HG03025 (cell line): ENCODE measurements at regions not wholly inside any gene's neighbourhood (a gene's known extent, or its start where the extent isn't known, plus 50 kb on each side); places are given as distances from the start of the nearest gene placed in this dataset.

Experiments
- ATAC-seq: cut with Tn5 transposase; IDR thresholded peaks from one replicate; pipeline ENCODE4 v1.9.1; 2021; ENCODE audit warnings: mild to moderate bottlenecking, moderate library complexity; ENCODE audit not compliant: unreplicated experiment, low FRiP score

- no peak for ATAC-seq
These were observed 434.3 kb upstream of the TNP1 start for GRCh38 chr2:217294211-217294610.

GRCh38 chr2:217293607-217294006 lies 433.7 kb upstream of the TNP1 start:
- no peak for ATAC-seq

GRCh38 chr2:217293046-217293445 lies 433.2 kb upstream of the TNP1 start:
- no peak for ATAC-seq

- no peak for ATAC-seq
These were observed 431.4 kb upstream of the TNP1 start for GRCh38 chr2:217291259-217291658.

- ATAC-seq = no peak
These were observed 430.6 kb upstream of the TNP1 start for GRCh38 chr2:217290467-217290866.

DNA sequence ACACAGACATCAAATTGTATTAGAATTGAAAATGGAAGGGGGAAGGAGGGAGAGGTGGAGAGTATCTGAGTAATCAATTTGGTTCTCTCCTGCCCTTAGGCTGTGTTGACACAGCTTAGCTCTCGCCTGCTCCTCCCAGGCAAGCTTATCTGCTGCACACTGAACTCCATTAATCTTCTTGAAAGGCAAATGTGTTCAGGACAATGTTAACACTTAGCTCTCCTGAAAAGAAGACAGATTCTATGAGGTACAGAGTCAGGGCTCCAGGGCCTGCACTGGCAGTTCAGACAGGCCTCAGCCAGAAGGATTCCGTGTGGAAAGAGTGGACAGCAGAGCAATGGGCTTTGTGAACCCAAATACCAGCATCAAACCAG lies 430.0 kb upstream of the TNP1 start:
- ATAC-seq = no peak

GRCh38 chr2:217289177-217289906 lies 429.5 kb upstream of the TNP1 start:
- no peak for ATAC-seq

DNA sequence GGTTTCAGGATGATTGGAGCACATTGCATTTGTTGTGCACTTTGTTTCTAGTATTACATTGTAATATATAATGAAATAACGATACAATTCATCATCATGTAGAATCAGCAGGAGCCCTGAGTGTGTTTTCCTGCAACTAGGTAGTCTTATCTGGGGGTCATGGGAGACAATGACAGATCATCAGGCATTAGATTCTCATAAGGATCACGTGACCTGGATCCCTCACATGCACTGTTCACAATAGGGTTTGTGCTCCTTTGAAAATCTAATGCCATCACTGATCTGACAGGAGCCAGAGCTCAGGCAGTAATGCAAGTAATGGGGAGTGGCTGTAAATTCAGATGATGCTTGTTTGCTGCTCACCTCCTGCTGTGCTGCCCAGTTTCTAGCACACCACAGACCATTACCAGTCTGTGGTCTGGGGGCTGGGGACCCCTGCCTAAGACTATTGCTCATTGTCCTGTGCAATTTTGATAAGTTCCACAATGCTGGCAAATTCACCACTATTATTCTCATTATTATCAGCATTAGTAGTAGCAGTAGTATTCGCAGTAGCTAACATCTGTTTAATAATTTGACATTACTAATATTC lies 428.7 kb upstream of the TNP1 start:
- no peak for ATAC-seq

DNA sequence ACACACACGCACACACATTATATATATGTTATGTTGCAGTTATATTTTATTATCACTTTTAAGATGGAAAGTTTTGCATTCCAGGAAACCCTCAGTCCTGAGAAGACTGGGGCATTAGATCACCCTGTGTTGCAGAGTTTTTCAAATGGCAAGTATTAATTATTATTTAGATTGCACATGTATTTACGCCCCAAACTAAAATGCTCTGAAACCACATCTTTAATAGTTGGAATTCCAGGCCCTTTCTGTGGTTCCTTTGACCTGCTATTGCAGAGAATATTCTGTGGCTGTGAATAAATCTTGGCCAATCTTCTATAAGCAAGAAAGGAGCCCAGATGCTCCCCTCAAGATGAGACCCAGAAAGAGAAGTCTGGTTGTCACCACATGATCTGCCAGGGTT lies 427.0 kb upstream of the TNP1 start:
- ATAC-seq = no peak

DNA sequence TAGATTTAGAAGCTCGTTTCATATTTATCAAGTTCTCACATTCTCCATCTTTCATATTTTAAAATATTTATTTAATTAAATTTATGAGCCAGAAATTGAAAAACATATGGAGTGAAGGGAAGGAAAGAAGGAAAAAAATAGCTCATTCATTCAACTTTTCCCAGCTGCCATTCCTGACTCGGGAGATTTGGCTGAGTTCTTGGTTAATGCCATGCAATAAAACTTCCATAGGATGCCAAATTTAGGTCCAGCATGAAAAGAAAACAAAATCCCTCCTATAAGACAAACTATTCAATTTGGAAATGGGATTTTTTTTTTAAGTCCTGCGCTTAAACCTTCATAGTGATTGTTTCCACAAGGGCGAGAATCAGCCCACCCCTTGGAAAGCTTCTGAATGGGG lies 426.1 kb upstream of the TNP1 start:
- ATAC-seq = no peak

DNA sequence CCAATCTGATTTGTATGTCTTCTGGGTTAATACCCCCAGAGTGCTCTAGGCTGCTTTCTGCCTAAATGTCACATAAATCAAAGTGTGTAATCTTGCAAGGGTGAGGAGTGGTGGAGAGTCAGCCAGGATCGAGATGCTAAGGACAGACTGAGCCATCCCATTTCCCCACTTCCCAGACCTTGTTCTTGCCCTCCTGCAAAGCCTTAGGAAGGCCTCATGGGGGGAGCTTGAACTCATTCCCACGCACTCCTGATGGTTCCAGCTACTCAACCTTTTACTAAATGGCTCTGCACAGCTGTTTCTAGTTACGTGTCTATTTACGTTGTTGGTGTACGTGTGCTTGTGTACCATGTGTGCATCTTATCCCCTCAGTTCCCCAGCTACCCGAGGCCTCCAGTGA lies 423.6 kb upstream of the TNP1 start:
- no peak for ATAC-seq

DNA sequence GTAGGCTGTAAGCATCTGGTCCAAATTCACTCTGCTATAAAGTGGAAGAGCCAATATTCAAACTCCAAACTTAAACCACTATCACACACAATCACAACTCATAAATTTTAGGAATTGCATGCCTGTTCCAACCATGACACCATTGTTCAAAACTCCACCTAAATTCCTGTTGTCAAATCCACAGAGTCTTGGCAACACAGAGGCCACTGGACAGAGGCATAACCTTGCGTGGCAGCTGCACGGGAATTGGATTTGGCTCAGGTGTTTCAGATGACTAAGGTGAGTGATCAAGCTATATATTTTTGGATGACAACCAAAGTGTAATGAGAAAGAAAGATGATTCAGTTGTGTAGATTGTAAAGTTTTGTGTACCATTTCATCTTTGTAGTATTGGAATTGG lies 422.7 kb upstream of the TNP1 start:
- ATAC-seq = no peak

DNA sequence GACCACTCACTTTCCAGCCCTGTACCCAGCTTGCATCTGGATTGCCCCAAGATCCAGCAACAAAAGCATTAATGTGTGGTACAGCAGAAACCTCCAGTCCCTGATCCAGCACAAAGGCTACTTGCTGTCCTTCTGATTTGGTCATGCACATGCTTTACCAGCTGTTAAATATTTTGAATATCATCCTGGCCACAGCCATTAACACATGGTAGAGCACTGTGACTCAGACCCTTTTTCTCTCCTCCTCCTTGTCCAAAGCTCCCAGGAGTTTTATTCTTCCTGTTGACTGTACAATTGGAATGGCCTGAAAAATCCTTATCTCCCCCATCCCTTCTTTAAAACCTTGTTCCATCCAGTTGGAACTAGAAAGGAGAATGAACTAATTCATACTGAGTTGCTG lies 419.7 kb upstream of the TNP1 start:
- ATAC-seq = no peak

DNA sequence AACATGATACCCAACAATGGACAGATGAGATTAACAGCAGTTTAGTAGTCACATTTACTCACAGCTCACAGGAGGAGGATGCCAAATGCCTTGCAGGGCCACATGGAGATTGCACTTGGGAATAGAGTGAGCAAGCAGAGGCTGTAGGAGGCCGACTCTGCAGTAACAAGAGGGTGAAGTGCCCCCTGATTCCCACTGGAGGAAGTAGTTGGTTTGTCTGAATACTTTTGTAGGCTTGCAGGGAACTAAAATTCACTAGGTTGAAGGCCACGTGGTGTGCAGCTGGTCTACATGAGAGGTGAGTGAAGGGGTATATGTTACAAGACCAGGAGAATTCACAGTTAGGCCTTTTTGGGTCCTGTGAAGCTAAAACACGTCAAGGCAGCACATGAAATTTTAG lies 419.3 kb upstream of the TNP1 start:
- no peak for ATAC-seq

GRCh38 chr2:217277646-217278398 lies 418.0 kb upstream of the TNP1 start:
- no peak for ATAC-seq

DNA sequence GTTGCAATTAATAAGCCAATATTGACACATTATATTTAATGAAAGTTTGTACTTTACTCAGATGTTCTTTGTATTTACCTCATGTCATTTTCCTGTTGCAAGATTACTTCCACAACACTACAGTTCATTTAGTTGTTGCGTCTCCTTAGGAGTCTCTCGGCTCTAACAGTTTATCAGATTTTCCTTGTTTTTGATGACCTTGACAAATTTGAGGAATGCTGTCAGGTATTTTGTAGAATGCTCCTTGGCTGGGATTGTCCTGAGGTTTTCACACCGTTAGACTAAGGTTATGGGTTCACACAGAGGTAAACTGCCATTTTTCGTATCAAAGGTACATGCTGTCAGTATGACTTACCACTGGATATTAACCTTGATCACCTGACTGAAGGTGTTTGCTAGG lies 416.6 kb upstream of the TNP1 start:
- no peak for ATAC-seq

DNA sequence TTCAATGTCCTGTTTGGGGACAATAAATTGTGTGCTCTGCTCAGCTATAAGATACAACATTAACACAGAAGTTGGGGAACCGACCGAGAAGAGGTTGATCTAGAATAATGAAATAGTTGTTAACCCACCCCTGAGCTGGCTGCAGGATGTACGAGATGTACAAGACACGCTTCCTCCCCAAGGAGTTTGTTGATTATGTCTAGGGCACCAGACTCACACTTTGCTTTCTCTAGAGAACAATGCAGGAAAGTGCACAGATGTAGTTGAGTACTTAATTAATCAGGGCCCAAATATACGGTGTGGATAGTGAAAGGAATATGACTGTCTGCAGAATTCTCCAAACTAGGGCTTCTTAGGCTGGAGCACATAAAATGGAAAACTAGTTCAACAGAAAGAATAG lies 415.2 kb upstream of the TNP1 start:
- ATAC-seq = no peak

GRCh38 chr2:217274578-217274977 lies 414.7 kb upstream of the TNP1 start:
- ATAC-seq = no peak

DNA sequence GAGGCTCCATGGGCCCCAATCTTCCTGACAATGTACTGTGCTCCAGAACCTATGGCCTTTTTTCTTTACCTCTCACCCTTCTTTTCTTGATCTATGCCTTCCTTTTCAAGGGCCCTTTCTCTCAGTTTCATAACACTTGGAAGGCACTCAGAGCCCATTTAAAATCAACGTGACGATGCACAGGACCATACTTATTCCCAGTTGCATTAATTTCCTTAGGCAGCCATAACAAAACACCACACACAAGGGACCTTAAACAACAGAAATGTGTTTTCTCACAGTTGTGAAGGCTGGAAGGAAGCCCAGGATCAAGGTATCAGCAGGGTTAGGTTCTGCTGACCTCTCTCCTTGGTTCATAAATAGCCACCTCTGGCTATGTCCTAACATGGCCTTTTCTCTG lies 414.0 kb upstream of the TNP1 start:
- ATAC-seq = no peak

DNA sequence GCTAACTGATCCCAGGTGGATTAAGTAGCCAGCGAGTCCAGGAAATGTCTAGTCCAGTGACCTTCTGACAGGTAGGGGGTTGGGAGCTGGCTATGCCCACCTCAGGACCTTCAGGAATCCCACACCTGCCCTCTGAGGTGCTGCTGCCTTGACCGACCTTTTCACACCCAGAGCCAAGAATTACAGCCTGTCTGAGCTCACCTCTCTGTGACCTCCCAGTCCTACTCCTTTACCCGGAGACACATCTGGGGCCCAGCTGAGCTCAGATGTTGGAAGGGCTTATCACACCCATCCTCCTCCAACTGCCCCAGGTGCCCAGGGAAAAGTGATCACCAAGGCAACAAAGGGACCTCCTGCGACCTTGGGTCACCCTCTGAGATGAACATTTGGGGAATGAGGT lies 413.3 kb upstream of the TNP1 start:
- no peak for ATAC-seq

- ATAC-seq = no peak
These were observed 411.9 kb upstream of the TNP1 start for GRCh38 chr2:217271813-217272212.
